Hepatocyte (in vitro differentiated cells): ENCODE measurements at regions not wholly inside any gene's neighbourhood (a gene's known extent, or its start where the extent isn't known, plus 50 kb on each side); places are given as distances from the start of the nearest gene placed in this dataset.

Source experiments
- EZH2 ChIP-seq: fragments of 200-600 bp; sonication (generic); IDR thresholded peaks from 2 replicates; pipeline ENCODE4 v1.6.1; 2016; ENCODE audit warnings: antibody characterized with exemption, mild to moderate bottlenecking, borderline replicate concordance
- TF ChIP-seq, protein P1 (sequence below): fragments of 200-600 bp; sonication (generic); IDR thresholded peaks from 2 replicates; pipeline ENCODE4 v1.5.1; 2016; ENCODE audit warnings: antibody characterized with exemption, mild to moderate bottlenecking; ENCODE audit not compliant: poor library complexity

DNA sequence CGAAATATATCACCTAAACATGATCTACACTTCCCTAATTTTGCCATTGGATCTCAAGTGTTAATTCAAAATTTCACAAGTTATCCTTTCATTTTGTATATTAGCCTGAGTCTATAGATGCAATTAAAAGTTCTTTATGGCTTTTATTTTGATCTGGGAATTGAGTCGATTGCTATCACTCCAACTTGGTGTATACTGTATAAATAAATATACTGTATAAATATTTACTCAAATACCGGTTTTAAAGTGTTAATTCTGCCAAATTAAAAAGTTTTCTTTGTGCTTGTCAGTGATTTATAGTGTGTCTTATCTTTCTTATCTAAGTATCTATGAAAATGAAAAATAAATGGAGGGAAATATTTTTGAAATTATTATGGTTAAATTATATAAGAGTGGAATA, 683.7 kb upstream of the LRRN3 start:
- TF ChIP-seq, protein P1, sequence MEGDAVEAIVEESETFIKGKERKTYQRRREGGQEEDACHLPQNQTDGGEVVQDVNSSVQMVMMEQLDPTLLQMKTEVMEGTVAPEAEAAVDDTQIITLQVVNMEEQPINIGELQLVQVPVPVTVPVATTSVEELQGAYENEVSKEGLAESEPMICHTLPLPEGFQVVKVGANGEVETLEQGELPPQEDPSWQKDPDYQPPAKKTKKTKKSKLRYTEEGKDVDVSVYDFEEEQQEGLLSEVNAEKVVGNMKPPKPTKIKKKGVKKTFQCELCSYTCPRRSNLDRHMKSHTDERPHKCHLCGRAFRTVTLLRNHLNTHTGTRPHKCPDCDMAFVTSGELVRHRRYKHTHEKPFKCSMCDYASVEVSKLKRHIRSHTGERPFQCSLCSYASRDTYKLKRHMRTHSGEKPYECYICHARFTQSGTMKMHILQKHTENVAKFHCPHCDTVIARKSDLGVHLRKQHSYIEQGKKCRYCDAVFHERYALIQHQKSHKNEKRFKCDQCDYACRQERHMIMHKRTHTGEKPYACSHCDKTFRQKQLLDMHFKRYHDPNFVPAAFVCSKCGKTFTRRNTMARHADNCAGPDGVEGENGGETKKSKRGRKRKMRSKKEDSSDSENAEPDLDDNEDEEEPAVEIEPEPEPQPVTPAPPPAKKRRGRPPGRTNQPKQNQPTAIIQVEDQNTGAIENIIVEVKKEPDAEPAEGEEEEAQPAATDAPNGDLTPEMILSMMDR: no peak
- TF ChIP-seq EZH2: no peak
